Endothelial cell of umbilical vein (primary cell): ENCODE measurements at regions not wholly inside any gene's neighbourhood (a gene's known extent, or its start where the extent isn't known, plus 50 kb on each side); places are given as distances from the start of the nearest gene placed in this dataset.

Experiments
- EZH2 ChIP-seq: IDR thresholded peaks from 2 replicates; pipeline ENCODE4 v1.6.1; 2012; ENCODE audit warnings: borderline replicate concordance, low read depth, mild to moderate bottlenecking, moderate library complexity, low read length, inconsistent platforms; ENCODE audit not compliant: severe bottlenecking
- POLR2A ChIP-seq: IDR thresholded peaks from 2 replicates; pipeline ENCODE4 v1.6.1; 2012; ENCODE audit warnings: low read depth, mild to moderate bottlenecking, control low read depth, low read length
- POLR2AphosphoS5 ChIP-seq: IDR thresholded peaks from 2 replicates; pipeline ENCODE4 v1.6.1; 2012; ENCODE audit warnings: low read depth, mild to moderate bottlenecking, control low read depth, low read length, moderate library complexity; ENCODE audit not compliant: insufficient read depth
- TF ChIP-seq, protein P1 (sequence below), 2 donors: IDR thresholded peaks; 1 replicate in 1 of 2; 2 replicates in 1 of 2; pipeline ENCODE4 v1.5.1; 2011; ENCODE audit warnings: low read length in 2 of 2, mild to moderate bottlenecking in 2 of 2, moderate library complexity in 2 of 2, control low read depth in 1 of 2, inconsistent platforms in 1 of 2, low read depth in 1 of 2; ENCODE audit not compliant: insufficient read depth in 1 of 2; ENCODE audit errors: extremely low read depth in 1 of 2
- TF ChIP-seq, protein P2 (sequence below): IDR thresholded peaks from 2 replicates; pipeline ENCODE4 v1.6.1; 2011; ENCODE audit not compliant: insufficient read depth, insufficient read length

DNA sequence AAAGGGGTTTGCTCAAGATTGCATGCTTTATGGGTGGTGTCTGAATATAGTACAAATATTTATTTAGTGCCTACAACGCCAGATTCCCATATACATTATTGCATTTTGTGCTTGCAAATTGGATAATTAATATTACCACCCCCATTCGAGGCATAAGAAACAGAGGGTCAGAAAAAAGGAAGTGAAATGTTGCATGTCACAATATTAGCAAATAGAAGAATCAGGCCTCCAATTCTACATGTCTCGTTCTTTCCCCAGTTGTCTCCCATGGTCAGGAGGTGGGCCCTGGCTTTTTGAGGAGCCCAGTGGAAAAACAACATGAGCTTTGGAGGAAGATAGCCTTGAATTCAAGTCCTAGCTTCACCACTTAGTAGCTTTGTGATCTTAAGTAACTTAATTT is 98.1 kb upstream of the CCDC112 start:
- TF ChIP-seq, protein P1, sequence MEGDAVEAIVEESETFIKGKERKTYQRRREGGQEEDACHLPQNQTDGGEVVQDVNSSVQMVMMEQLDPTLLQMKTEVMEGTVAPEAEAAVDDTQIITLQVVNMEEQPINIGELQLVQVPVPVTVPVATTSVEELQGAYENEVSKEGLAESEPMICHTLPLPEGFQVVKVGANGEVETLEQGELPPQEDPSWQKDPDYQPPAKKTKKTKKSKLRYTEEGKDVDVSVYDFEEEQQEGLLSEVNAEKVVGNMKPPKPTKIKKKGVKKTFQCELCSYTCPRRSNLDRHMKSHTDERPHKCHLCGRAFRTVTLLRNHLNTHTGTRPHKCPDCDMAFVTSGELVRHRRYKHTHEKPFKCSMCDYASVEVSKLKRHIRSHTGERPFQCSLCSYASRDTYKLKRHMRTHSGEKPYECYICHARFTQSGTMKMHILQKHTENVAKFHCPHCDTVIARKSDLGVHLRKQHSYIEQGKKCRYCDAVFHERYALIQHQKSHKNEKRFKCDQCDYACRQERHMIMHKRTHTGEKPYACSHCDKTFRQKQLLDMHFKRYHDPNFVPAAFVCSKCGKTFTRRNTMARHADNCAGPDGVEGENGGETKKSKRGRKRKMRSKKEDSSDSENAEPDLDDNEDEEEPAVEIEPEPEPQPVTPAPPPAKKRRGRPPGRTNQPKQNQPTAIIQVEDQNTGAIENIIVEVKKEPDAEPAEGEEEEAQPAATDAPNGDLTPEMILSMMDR (IDR thresholded peaks at IDR 0.05; ENCODE audit: extremely low read depth in 1 of 2, insufficient read depth in 1 of 2, low read depth in 1 of 2, low read length in 2 of 2): no peak
- TF ChIP-seq POLR2A (no peak), POLR2AphosphoS5 (no peak), EZH2 (no peak)
- TF ChIP-seq, protein P2, sequence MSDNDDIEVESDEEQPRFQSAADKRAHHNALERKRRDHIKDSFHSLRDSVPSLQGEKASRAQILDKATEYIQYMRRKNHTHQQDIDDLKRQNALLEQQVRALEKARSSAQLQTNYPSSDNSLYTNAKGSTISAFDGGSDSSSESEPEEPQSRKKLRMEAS: no peak
